Muscle layer of colon (tissue), 2 donors: ENCODE measurements at regions not wholly inside any gene's neighbourhood (a gene's known extent, or its start where the extent isn't known, plus 50 kb on each side); places are given as distances from the start of the nearest gene placed in this dataset.

Experiments used
- H3K27ac ChIP-seq: one replicate; pipeline ENCODE4 v1.7.0; 2013; ENCODE audit warnings: low read depth, mild to moderate bottlenecking, low read length, moderate library complexity
- H3K27me3 ChIP-seq, 2 donors: one replicate each; pipeline ENCODE4 v1.7.0; 2013; ENCODE audit warnings: low read length in 2 of 2, mild to moderate bottlenecking in 2 of 2; ENCODE audit not compliant: insufficient read depth in 2 of 2, control insufficient read depth in 1 of 2
- H3K36me3 ChIP-seq: one replicate; pipeline ENCODE4 v1.7.0; 2013; ENCODE audit warnings: mild to moderate bottlenecking, low read length; ENCODE audit not compliant: insufficient read depth
- H3K4me1 ChIP-seq: one replicate; pipeline ENCODE4 v1.7.0; 2013; ENCODE audit warnings: mild to moderate bottlenecking, low read length; ENCODE audit not compliant: insufficient read depth
- H3K4me3 ChIP-seq, 2 donors: one replicate each; pipeline ENCODE4 v1.7.0; 2013; ENCODE audit warnings: low read length in 2 of 2, low read depth in 1 of 2, mild to moderate bottlenecking in 1 of 2, moderate library complexity in 1 of 2
- H3K9ac ChIP-seq: one replicate; pipeline ENCODE4 v1.7.0; 2013; ENCODE audit warnings: low read length
- H3K9me3 ChIP-seq: one replicate; pipeline ENCODE4 v1.7.0; 2013; ENCODE audit warnings: mild to moderate bottlenecking, low read length
- donor health status: abdominal sarcoma.
- donor health status: Adenocarcinoma of cecum.

DNA sequence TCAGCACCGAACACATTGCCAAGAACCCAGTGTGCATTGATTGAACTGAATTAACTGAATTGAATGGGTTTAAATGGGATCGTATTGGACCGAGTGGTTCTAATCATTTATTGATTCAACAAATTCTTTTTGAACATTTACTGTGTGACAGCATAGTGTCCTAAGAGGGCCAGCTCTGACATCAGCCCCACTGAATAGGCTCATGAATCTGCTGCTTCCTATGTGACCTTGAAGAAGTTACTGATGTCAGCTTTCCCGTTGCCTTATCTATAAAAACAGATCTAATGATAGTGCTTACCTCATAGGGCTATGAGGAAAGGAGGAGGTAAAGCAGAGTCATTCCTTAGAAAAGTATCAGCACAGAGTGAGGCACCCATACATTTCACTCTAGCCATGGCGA, 226.3 kb downstream of the CBLN1 start:
- Histone ChIP-seq H3K9ac (no peak overlapping the region), H3K27ac (no peak overlapping the region), H3K27me3 (no peaks in the 10 kb centered on the region), H3K4me3 (no peak overlapping the region), H3K36me3 (no peaks in the 10 kb centered on the region), H3K4me1 (peaks cover 16% of the 10 kb centered on the region), H3K9me3 (no peaks in the 10 kb centered on the region)

DNA sequence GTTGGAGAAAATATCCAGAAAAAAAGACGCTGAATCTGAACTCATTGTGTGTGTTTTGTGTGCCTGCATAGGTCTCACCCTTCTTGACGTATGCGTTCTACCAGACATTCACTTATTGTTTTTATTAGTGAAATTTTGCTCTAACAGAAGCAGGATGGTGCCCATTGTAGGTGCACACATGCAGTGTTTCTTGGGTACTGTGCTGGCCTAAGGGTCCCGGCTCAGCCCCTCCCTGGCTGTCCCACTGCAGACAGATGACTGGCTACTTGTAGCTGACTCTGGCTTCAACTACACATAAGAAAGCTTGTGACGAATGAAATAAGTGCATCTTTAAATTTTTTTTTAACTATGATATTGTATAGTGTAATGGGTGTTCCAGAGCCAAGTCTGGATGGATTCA, 227.0 kb downstream of the CBLN1 start:
- Histone ChIP-seq H3K9ac (no peak overlapping the region), H3K4me1 (peaks cover 22% of the 10 kb centered on the region), H3K9me3 (no peaks in the 10 kb centered on the region), H3K27ac (no peak overlapping the region), H3K4me3 (no peak overlapping the region), H3K36me3 (no peaks in the 10 kb centered on the region), H3K27me3 (no peaks in the 10 kb centered on the region)

DNA sequence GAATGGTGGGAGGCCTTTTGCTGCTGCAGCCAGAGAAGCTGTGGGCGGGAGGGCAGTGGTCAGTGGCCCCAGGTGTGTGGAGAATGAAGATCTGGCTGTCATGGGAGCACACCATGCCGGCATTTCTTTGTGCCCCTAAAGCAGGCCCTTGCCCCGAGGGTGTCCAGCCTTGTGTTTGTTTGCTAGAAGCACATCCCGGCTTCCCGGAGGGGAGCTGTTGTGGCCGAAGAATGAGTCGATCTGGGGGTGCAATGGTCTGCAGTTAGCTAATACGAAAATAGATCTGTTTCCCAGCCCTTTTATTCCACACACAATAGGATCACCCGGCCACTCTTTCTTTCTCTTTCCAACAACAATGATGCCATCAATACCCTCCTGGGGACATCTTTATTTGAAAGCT, 228.8 kb downstream of the CBLN1 start:
- peaks cover 30% of the 10 kb centered on the region for H3K4me1 ChIP-seq
- no peaks in the 10 kb centered on the region for H3K27me3 ChIP-seq
- no peak overlapping the region for H3K4me3 ChIP-seq
- no peak overlapping the region for H3K27ac ChIP-seq
- no peaks in the 10 kb centered on the region for H3K9me3 ChIP-seq
- H3K36me3 ChIP-seq = no peaks in the 10 kb centered on the region
- H3K9ac ChIP-seq = no peak overlapping the region

DNA sequence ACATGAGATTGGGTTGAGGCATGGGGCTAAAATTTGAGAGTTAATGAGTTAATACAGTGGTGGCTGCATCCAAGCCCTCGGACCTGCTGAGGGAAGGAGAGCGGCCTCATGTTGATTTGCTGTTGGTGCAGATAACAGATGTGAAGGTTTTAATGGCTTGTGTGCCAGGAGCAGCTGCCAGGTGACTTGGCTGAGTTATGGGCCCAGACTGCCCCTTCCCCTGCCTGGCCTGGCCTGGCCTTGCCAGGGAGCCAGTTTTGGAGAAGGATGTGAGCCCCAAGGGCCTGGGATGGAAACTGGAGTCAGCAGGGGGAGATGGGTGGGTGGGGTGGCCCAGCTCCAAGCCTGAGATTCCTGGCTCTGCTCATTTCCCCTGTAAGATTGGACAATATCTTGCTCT, 230.1 kb downstream of the CBLN1 start:
- Histone ChIP-seq H3K9ac (no peak overlapping the region), H3K4me1 (peaks cover 30% of the 10 kb centered on the region), H3K4me3 (no peak overlapping the region), H3K27ac (no peak overlapping the region), H3K36me3 (no peaks in the 10 kb centered on the region), H3K27me3 (no peaks in the 10 kb centered on the region), H3K9me3 (no peaks in the 10 kb centered on the region)

DNA sequence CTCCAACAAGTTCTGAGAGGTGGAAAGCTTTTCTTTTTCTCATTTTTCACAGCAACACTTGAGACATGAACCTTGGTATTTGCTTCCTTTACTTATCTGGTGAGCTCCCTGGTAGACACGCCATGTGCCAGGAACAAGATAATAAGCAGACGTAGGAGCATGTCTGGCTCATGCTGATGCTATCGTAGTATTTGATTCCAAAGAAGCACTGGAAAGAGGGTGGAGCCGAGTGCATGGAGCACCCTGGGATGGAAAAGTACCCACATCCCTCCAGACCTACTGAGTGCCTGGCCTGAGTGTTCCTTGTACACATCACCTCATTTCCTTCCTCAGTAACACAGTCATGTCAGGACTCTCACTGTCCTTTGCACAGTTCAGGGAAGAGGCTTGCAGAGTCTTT, 231.0 kb downstream of the CBLN1 start:
- Histone ChIP-seq H3K27me3 (no peaks in the 10 kb centered on the region), H3K4me1 (peaks cover 30% of the 10 kb centered on the region), H3K36me3 (no peaks in the 10 kb centered on the region), H3K27ac (no peak overlapping the region), H3K4me3 (no peak overlapping the region), H3K9ac (no peak overlapping the region), H3K9me3 (no peaks in the 10 kb centered on the region)

DNA sequence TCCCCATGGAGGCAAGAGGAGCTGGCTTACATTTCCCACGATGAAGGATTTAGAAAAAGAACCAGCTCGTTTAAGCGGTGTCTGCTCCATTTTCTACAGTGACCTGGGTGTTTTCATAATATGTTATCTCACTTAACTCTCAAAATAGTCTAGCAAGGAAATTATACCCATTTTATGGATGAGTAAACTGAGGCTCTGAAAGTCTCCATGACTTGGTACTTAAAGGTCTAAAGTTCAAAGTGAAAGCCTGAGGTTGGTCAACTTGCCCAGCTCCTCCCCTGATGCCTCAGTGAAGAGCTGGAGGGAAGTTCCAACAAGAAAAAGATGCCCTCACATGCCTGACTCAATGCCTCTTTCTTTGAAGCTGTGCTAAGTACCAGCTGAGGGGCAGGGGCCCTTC, 232.0 kb downstream of the CBLN1 start:
- peaks cover 30% of the 10 kb centered on the region for H3K4me1 ChIP-seq
- H3K27ac ChIP-seq = no peak overlapping the region
- H3K9ac ChIP-seq = no peak overlapping the region
- H3K36me3 ChIP-seq = no peaks in the 10 kb centered on the region
- H3K4me3 ChIP-seq = no peak overlapping the region
- H3K27me3 ChIP-seq = no peaks in the 10 kb centered on the region
- no peaks in the 10 kb centered on the region for H3K9me3 ChIP-seq

DNA sequence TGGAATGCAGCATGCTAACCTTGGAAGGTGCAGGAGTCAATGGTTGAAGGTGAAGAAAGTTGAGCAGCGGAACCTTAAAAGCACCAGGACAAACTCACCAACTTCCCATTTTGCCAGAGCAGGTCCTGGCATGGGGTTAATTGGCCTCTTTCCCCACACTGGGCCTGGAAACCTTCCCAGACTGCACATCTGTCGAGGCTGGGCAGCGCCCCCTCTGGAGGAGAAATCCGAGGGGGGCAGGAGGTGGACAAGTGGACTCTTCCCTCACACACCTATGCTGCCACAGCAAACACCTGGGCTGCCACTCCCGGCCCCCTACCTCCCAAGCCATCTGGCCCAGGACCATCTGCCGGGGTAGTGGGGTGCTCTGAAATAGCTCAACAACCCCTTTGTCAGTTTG, 232.4 kb downstream of the CBLN1 start:
- H3K27me3 ChIP-seq = no peaks in the 10 kb centered on the region
- H3K4me3 ChIP-seq = no peak overlapping the region
- H3K36me3 ChIP-seq = no peaks in the 10 kb centered on the region
- no peak overlapping the region for H3K9ac ChIP-seq
- peaks cover 30% of the 10 kb centered on the region for H3K4me1 ChIP-seq
- H3K9me3 ChIP-seq = no peaks in the 10 kb centered on the region
- no peak overlapping the region for H3K27ac ChIP-seq

DNA sequence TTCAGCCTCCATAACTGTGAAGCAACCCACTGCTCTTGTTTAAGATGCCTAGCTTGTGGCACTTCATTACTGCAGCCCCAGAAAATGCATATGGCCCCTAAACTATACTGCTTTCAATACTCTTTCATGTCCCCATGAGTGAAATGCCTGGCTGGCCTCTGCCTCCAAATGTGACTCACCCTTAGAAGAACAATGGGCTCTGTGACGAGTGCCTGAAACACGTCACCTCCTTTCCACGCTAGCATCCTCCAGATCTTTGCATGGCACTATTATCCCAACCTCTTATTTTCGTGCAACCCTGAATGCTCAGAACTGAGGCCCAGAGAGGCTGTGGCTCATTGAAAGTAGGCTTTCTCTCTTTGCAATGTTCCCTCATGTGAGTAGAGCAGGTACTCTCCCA, 233.1 kb downstream of the CBLN1 start:
- Histone ChIP-seq H3K36me3 (no peaks in the 10 kb centered on the region), H3K27ac (no peak overlapping the region), H3K4me1 (peaks cover 30% of the 10 kb centered on the region), H3K9me3 (no peaks in the 10 kb centered on the region), H3K27me3 (no peaks in the 10 kb centered on the region), H3K4me3 (no peak overlapping the region), H3K9ac (no peak overlapping the region)

DNA sequence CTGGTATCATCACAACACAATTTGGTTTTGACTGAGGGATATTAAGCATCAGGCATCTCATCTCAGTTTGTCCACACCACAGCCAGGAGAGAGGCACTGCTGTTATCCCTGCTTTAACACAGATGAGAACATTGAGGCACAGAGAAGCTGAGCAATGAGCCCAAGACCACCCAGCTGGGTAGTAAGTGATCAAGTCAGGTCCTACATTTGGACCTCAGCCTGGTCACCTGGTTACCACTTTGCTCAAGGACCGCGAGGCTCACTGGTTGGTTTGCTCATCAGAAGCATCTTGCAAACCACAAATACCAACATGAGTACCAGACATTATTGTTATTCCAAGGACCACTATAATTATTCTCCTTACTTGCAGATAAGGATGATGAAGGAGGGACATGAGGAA, 245.5 kb downstream of the CBLN1 start:
- Histone ChIP-seq H3K4me3 (no peak overlapping the region), H3K9me3 (no peaks in the 10 kb centered on the region), H3K4me1 (no peaks in the 10 kb centered on the region), H3K9ac (no peak overlapping the region), H3K36me3 (no peaks in the 10 kb centered on the region), H3K27me3 (no peaks in the 10 kb centered on the region), H3K27ac (no peak overlapping the region)

DNA sequence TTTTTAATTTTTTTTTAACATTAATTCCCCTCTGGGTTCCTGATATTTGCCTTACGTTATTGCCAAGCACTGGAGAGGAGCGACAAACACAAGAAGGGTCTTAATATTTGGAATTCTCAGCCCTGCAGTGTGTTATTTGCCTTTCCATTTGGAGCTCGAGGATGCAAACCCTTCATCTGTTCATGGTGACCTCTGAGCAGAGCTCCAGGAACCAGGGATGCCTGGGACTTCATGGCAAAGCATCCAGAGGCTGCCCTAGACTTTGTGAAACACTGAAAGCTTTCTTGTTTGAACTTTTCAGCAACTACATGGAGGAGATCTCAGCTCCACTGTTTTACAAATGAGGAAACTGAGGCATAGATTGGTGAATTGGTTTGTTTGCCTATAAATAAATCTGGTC, 254.2 kb downstream of the CBLN1 start:
- H3K36me3 ChIP-seq = no peaks in the 10 kb centered on the region
- H3K27me3 ChIP-seq = no peaks in the 10 kb centered on the region
- no peak overlapping the region for H3K27ac ChIP-seq
- H3K4me3 ChIP-seq = no peak overlapping the region
- H3K4me1 ChIP-seq = peaks cover 13% of the 10 kb centered on the region
- H3K9me3 ChIP-seq = no peaks in the 10 kb centered on the region
- H3K9ac ChIP-seq = no peak overlapping the region

DNA sequence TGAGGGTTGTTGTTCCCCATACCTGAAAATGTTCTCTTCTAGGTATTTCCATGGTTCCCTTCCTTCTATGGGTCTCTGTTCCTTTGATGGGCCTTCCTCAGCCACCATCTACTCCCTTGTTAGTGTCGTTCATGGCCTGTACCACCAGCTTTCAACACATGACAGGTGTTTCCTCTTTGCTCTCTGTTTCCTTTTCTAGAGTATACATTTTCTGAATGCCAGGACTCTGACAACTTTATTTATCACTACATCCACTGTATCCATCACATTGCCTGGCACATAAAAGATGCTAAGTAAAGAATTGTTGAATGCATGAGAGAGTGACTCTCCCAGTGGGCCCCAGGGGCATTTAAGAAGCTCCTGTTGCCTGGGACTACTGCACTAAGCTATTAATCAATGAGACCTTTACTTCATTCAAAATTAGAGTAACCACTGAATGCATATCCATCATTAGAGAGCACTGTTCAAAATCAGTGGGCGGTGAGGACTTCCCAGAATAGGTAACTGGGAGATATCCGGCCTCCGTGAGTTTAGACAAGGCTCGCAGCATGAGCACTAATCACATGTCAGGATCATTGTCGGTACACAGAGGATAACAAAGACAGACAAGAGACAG, 255.0 kb downstream of the CBLN1 start:
- Histone ChIP-seq H3K4me3 (no peak overlapping the region), H3K27me3 (no peaks in the 10 kb centered on the region), H3K4me1 (peaks cover 20% of the 10 kb centered on the region)

DNA sequence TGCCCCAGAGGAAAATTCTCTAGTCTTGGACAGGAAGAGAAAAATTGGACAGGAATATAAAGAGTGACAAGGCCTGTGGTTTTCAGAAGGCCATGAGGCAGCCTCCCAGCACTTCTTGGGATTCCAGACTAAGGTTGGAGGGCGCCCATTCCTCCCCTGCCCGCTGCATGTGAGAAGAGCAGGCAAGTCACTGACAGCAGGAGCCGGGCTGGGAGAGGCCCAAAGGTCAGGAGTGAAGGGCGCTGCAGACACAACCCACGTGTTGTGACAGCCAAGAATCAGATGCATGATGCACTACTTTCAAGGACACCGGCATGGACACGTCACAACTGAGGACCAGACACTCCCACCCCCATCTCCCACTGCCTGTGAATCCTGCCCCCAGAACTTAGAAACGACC, 256.7 kb downstream of the CBLN1 start:
- Histone ChIP-seq H3K4me3 (no peak overlapping the region), H3K9me3 (no peaks in the 10 kb centered on the region), H3K27ac (no peak overlapping the region), H3K36me3 (no peaks in the 10 kb centered on the region), H3K27me3 (no peaks in the 10 kb centered on the region), H3K4me1 (peaks cover 38% of the 10 kb centered on the region), H3K9ac (no peak overlapping the region)

More for the DNA sequence above, 255.0 kb downstream of the CBLN1 start:
- H3K27ac ChIP-seq = no peak overlapping the region
- H3K36me3 ChIP-seq = no peaks in the 10 kb centered on the region
- no peaks in the 10 kb centered on the region for H3K9me3 ChIP-seq
- no peak overlapping the region for H3K9ac ChIP-seq
